Prostate gland (tissue), 2 donors: ENCODE measurements at regions not wholly inside any gene's neighbourhood (a gene's known extent, or its start where the extent isn't known, plus 50 kb on each side); places are given as distances from the start of the nearest gene placed in this dataset.

Experiments
- DNase-seq: peaks from one replicate; pipeline ENCODE4 v3.0.0-alpha.2; 2019; ENCODE audit warnings: low spot score
- H3K27ac ChIP-seq, 2 donors: fragments of 200-600 bp; sonication (generic); 2 replicates each; pipeline ENCODE4 v1.5.1; 2017 to 2019
- H3K27me3 ChIP-seq: fragments of 200-600 bp; sonication (generic); replicated peaks from 2 replicates; pipeline ENCODE4 v1.5.1; 2019; ENCODE audit not compliant: insufficient read depth
- H3K36me3 ChIP-seq, 2 donors: fragments of 200-600 bp; sonication (generic); 1 replicate in 1 of 2; 2 replicates in 1 of 2; pipeline versions ENCODE4 v1.5.1 to v1.8.1; 2017 to 2019
- H3K4me1 ChIP-seq: fragments of 200-600 bp; sonication (generic); replicated peaks from 2 replicates; pipeline ENCODE4 v1.5.1; 2019
- H3K4me3 ChIP-seq, 2 donors: fragments of 200-600 bp; sonication (generic); 2 replicates each; pipeline ENCODE4 v1.5.1; 2017 to 2019
- H3K9me3 ChIP-seq: fragments of 200-600 bp; sonication (generic); 2 replicates; pipeline ENCODE4 v1.5.1; 2017
- POLR2A ChIP-seq: fragments of 450-650 bp; IDR thresholded peaks from one replicate; pipeline ENCODE4 v1.6.1; 2016; ENCODE audit warnings: antibody characterized with exemption, mild to moderate bottlenecking
- POLR2AphosphoS5 ChIP-seq: sonication (generic); formaldehyde crosslinking; IDR thresholded peaks from one replicate; pipeline ENCODE4 v1.6.1; 2017; ENCODE audit warnings: antibody characterized with exemption
- WGBS: methylation state at CpG from one replicate; pipeline ENCODE4 v1.1.5; 2018; 5-methylcytosine and 5-hydroxymethylcytosine counted together
- intact Hi-C: fragments of 100-400 bp; cut with DNase I; formaldehyde crosslinking; loops from one replicate; pipeline ENCODE4 v1.14.2; 2022
- TF ChIP-seq, protein P1 (sequence below), 4 experiments: fragments of 200-600 bp in 2 of 4; fragments of 450-650 bp in 2 of 4; sonication (generic) in 2 of 4; IDR thresholded peaks; 1 replicate in 3 of 4; 2 replicates in 1 of 4; pipeline ENCODE4 v1.5.1; 2016 to 2019; ENCODE audit warnings: antibody characterized with exemption in 4 of 4, mild to moderate bottlenecking in 2 of 4, moderate library complexity in 2 of 4

- 55% methylated on average over 10 of the region's 10 CpGs for WGBS
- no peak for DNase-seq
- intact Hi-C loops, result no loop called here
Measured at GRCh38 chr2:237213315-237214022, 127.8 kb downstream of the COPS8 start.

GRCh38 chr2:237214030-237214675 is 128.5 kb downstream of the COPS8 start:
- no peaks in the 10 kb centered on the region for H3K27me3 ChIP-seq
- intact Hi-C loops, result no loop called here
- no peak for TF ChIP-seq POLR2AphosphoS5
- no peak for TF ChIP-seq POLR2A
- TF ChIP-seq, protein P1, sequence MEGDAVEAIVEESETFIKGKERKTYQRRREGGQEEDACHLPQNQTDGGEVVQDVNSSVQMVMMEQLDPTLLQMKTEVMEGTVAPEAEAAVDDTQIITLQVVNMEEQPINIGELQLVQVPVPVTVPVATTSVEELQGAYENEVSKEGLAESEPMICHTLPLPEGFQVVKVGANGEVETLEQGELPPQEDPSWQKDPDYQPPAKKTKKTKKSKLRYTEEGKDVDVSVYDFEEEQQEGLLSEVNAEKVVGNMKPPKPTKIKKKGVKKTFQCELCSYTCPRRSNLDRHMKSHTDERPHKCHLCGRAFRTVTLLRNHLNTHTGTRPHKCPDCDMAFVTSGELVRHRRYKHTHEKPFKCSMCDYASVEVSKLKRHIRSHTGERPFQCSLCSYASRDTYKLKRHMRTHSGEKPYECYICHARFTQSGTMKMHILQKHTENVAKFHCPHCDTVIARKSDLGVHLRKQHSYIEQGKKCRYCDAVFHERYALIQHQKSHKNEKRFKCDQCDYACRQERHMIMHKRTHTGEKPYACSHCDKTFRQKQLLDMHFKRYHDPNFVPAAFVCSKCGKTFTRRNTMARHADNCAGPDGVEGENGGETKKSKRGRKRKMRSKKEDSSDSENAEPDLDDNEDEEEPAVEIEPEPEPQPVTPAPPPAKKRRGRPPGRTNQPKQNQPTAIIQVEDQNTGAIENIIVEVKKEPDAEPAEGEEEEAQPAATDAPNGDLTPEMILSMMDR (IDR thresholded peaks at IDR 0.05), result no peak
- 89% methylated on average over 8 of the region's 8 CpGs for WGBS
- no peaks in the 10 kb centered on the region for H3K4me1 ChIP-seq
- no peak overlapping the region for H3K4me3 ChIP-seq
- H3K36me3 ChIP-seq, result no peaks in the 10 kb centered on the region
- H3K27ac ChIP-seq, result no peak overlapping the region
- DNase-seq, result no peak
- H3K9me3 ChIP-seq, result no peaks in the 10 kb centered on the region

More at GRCh38 chr2:237213315-237214022, 127.8 kb downstream of the COPS8 start:
- no peaks in the 10 kb centered on the region for H3K4me1 ChIP-seq
- H3K36me3 ChIP-seq, result no peaks in the 10 kb centered on the region
- no peak overlapping the region for H3K27ac ChIP-seq
- no peaks in the 10 kb centered on the region for H3K27me3 ChIP-seq
- no peaks in the 10 kb centered on the region for H3K9me3 ChIP-seq
- H3K4me3 ChIP-seq, result no peak overlapping the region
- TF ChIP-seq POLR2AphosphoS5, result no peak
- TF ChIP-seq POLR2A, result no peak
- TF ChIP-seq, protein P1 (IDR thresholded peaks at IDR 0.05), result no peak

- TF ChIP-seq POLR2AphosphoS5 (no peak), POLR2A (no peak)
- TF ChIP-seq, protein P1 (IDR thresholded peaks at IDR 0.05), result no peak
- Histone ChIP-seq H3K9me3 (no peaks in the 10 kb centered on the region), H3K27ac (no peak overlapping the region), H3K4me3 (no peak overlapping the region), H3K36me3 (no peaks in the 10 kb centered on the region), H3K27me3 (no peaks in the 10 kb centered on the region), H3K4me1 (no peaks in the 10 kb centered on the region)
- 79% methylated on average over 2 of the region's 2 CpGs for WGBS
- DNase-seq, result no peak
- intact Hi-C loops, result no loop called here
Measured at GRCh38 chr2:237214963-237215362, 129.3 kb downstream of the COPS8 start.

DNA sequence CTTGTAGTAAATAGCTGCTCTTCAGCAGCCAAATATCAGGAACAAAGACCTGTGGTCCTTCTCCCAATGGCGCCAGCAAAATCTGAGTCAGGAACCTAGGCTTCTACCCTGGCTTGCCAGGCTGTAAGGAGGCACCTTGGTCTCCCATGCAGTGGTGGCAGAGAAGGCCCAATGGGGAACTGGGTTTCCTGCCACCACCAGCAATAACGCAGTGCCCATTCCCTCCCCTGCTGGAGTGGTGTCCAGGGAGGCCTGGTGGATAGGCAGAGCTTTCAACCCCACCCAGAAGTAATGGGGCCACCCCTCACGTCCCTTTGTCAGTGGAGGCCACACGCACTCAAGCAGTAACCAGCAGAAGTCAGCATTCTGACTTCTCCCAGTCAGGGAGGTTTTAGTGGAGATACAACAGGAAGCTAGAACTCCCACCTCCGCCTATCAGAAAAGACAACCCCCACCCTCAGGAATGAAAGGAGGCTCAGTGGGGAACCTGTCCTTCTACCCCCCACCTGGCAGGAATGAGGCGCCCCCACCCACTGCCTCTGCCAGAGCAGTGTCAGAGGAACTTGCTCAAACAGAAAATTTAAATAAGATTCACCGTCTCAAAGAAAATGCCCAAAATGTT is 132.4 kb downstream of the COPS8 start:
- 70% methylated on average over 7 of the region's 7 CpGs for WGBS

More for the DNA sequence above, 132.4 kb downstream of the COPS8 start:
- H3K4me1 ChIP-seq, result no peaks in the 10 kb centered on the region
- intact Hi-C loops, result no loop called here
- TF ChIP-seq, protein P1 (IDR thresholded peaks at IDR 0.05), result no peak
- TF ChIP-seq POLR2AphosphoS5, result no peak
- TF ChIP-seq POLR2A, result no peak
- H3K4me3 ChIP-seq, result no peak overlapping the region
- H3K9me3 ChIP-seq, result no peaks in the 10 kb centered on the region
- no peak for DNase-seq
- H3K27me3 ChIP-seq, result no peaks in the 10 kb centered on the region
- H3K36me3 ChIP-seq, result no peaks in the 10 kb centered on the region
- no peak overlapping the region for H3K27ac ChIP-seq
